ENCODE measurements at regions not wholly inside any gene's neighbourhood (a gene's known extent, or its start where the extent isn't known, plus 50 kb on each side); places are given as distances from the start of the nearest gene placed in this dataset.

DNA sequence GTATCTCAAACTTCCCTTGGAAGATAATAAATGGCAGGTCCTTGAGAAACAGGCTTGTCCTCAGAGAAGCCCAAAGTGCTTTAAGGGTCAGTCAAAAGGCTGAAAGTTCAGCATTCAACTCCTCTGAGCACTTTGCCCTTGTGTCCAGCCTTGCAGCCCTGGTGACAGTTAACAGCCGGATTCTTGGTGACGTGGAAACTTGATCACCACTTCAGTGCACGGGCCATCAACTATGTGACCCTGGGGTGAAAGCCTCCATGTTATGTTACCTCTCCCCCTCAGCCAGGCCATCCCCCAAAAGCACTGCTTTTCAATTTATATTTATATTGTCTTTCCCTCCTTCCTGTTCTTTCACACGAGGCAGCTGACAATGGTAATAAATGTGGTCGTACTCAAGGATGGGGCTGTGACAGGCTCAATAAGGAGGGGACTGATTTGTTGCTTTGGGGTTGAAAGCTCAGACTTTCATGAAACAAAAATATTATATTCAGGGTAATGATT, 164.0 kb upstream of the NRP1 start:
- Histone ChIP-seq H3K4ac (ENCODE audit: low read depth, low read length) (no peak overlapping the region), H3K9me3 (ENCODE audit: control insufficient read depth, low read depth, low read length) (no peaks in the 10 kb centered on the region), H3K79me1 (ENCODE audit: insufficient read depth, low read depth, low read length, poor library complexity, severe bottlenecking) (no peaks in the 10 kb centered on the region), H2BK15ac (ENCODE audit: low read depth, low read length) (no peak overlapping the region), H2BK120ac (ENCODE audit: low read depth, low read length, poor library complexity, severe bottlenecking) (no peak overlapping the region), H3K18ac (ENCODE audit: insufficient read length, low read depth, low read length) (no peak overlapping the region), H3K14ac (ENCODE audit: insufficient read depth, low read length) (no peak overlapping the region), H4K8ac (replicated peaks; ENCODE audit: insufficient read length, low read depth, low read length) (no peak overlapping the region), H3K23ac (ENCODE audit: insufficient read length, low read depth, low read length) (no peak overlapping the region), H3K4me1 (ENCODE audit: insufficient read depth, low read length) (no peaks in the 10 kb centered on the region), H3K27me3 (ENCODE audit: insufficient read depth, low read length) (0 out of 2 replicates have a peak, but pooled peaks cover 2% of the 10 kb centered on the region), H2AFZ (ENCODE audit: low read length) (no peak overlapping the region), H2BK12ac (ENCODE audit: insufficient read length, low read depth, low read length) (no peak overlapping the region), H2AK5ac (ENCODE audit: insufficient read length, low read length) (no peak overlapping the region), H3K56ac (ENCODE audit: insufficient read length, low read depth, low read length) (no peak overlapping the region), H3K9ac (ENCODE audit: extremely low read depth, insufficient read length, low read length) (no peak overlapping the region), H4K20me1 (ENCODE audit: control insufficient read depth, insufficient read depth, insufficient read length) (no peaks in the 10 kb centered on the region), H3K23me2 (ENCODE audit: insufficient read length, low read depth, low read length, poor library complexity, severe bottlenecking) (no peaks in the 10 kb centered on the region), H2BK5ac (ENCODE audit: insufficient read length, low read length) (no peak overlapping the region), H3K4me2 (ENCODE audit: insufficient read depth, insufficient read length, low read length) (no peak overlapping the region), H3K79me2 (ENCODE audit: insufficient read depth, low read length) (no peaks in the 10 kb centered on the region), H2BK20ac (ENCODE audit: low read depth, low read length, poor library complexity, severe bottlenecking) (no peak overlapping the region), H3T11ph (ENCODE audit: low read length) (no peak overlapping the region), H4K5ac (ENCODE audit: insufficient read length, low read depth, low read length) (no peak overlapping the region), H4K91ac (ENCODE audit: insufficient read length, low read depth, low read length) (no peak overlapping the region), H3K27ac (ENCODE audit: insufficient read length, low read depth, low read length) (no peak overlapping the region)
- DNase-seq = no peak
- Mint-ChIP-seq H3K9me3 (peaks cover 3 to 15% of the 10 kb centered on the region in 2 experiments), H3K36me3 (ENCODE audit: insufficient read depth in 1 of 3, low read depth in 3 of 3) (peaks cover 0 to 14% (median 4%) of the 10 kb centered on the region in 3 experiments; a peak in 5 of 7 replicates), H3K27ac (no peak overlapping the region), H3K4me3 (no peak overlapping the region), H3K27me3 (ENCODE audit: low read depth) (no peaks in the 10 kb centered on the region), H3K4me1 (peaks cover 6 to 9% of the 10 kb centered on the region in 2 experiments)
- TF ChIP-seq, protein P1, sequence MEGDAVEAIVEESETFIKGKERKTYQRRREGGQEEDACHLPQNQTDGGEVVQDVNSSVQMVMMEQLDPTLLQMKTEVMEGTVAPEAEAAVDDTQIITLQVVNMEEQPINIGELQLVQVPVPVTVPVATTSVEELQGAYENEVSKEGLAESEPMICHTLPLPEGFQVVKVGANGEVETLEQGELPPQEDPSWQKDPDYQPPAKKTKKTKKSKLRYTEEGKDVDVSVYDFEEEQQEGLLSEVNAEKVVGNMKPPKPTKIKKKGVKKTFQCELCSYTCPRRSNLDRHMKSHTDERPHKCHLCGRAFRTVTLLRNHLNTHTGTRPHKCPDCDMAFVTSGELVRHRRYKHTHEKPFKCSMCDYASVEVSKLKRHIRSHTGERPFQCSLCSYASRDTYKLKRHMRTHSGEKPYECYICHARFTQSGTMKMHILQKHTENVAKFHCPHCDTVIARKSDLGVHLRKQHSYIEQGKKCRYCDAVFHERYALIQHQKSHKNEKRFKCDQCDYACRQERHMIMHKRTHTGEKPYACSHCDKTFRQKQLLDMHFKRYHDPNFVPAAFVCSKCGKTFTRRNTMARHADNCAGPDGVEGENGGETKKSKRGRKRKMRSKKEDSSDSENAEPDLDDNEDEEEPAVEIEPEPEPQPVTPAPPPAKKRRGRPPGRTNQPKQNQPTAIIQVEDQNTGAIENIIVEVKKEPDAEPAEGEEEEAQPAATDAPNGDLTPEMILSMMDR (conservative IDR thresholded peaks at IDR 0.05) = no peak
- WGBS (ENCODE audit: extremely low coverage, insufficient read length, low lambda C conversion rate) = no CpG with 5 or more reads among the region's 5 CpGs

Data from H9 (cell line).